GM23248 (cell line): ENCODE measurements at regions not wholly inside any gene's neighbourhood (a gene's known extent, or its start where the extent isn't known, plus 50 kb on each side); places are given as distances from the start of the nearest gene placed in this dataset.

Source experiments
- EZH2 ChIP-seq: fragments of 200-600 bp; sonication (generic); IDR thresholded peaks from 2 replicates; pipeline ENCODE4 v1.6.1; 2018; ENCODE audit warnings: antibody characterized with exemption, mild to moderate bottlenecking; ENCODE audit not compliant: insufficient read depth, poor library complexity, severe bottlenecking
- EZH2phosphoT487 ChIP-seq: fragments of 200-600 bp; sonication (generic); IDR thresholded peaks from 2 replicates; pipeline ENCODE4 v1.6.1; 2018; ENCODE audit warnings: antibody characterized with exemption, moderate library complexity, mild to moderate bottlenecking, low read depth; ENCODE audit not compliant: insufficient read depth

- no peak for TF ChIP-seq EZH2
- TF ChIP-seq EZH2phosphoT487, result no peak
Measured at GRCh38 chr13:88744289-88744688, 1073.1 kb downstream of the SLITRK5 start.
